ENCODE measurements at regions not wholly inside any gene's neighbourhood (a gene's known extent, or its start where the extent isn't known, plus 50 kb on each side); places are given as distances from the start of the nearest gene placed in this dataset.

GRCh38 chr4:112807083-112807482 lies 170.1 kb downstream of the LARP7 start:
- TF ChIP-seq ZFX (IDR thresholded peaks at IDR 0.05) (no peak), CTCF (conservative IDR thresholded peaks at IDR 0.05) (no peak)
- H3K27ac ChIP-seq: no peak overlapping the region

GRCh38 chr4:112808001-112808400 lies 171.1 kb downstream of the LARP7 start:
- TF ChIP-seq ZFX (IDR thresholded peaks at IDR 0.05): no peak
- TF ChIP-seq CTCF (conservative IDR thresholded peaks at IDR 0.05): no peak
- H3K27ac ChIP-seq: no peak overlapping the region

DNA sequence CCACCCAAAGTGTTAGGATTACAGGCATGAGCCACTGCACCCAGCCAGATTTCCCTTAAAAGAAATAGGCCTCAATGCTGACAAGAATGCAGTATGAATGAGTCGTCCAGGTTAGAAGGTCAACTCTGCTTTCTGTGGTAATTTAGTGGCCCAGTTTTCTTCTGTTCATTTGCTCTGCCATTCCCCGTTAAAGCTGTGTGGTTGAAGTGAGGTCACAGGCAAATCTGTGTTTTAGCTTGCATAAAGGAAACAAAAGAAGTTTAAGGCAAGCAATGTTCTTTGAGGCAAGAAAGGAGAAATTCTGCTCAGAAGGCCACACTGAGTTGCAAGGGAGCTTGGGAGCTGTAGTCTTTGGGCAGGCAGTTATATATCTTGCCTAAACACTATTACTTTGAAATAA lies 176.8 kb downstream of the LARP7 start:
- no peak overlapping the region for H3K27ac ChIP-seq
- no peak for TF ChIP-seq ZFX (IDR thresholded peaks at IDR 0.05)

- TF ChIP-seq ZFX (IDR thresholded peaks at IDR 0.05): no peak
- TF ChIP-seq CTCF (conservative IDR thresholded peaks at IDR 0.05): no peak
- no peak overlapping the region for H3K27ac ChIP-seq
These were observed 181.1 kb downstream of the LARP7 start for GRCh38 chr4:112817933-112818593.

- no peak overlapping the region for H3K27ac ChIP-seq
- TF ChIP-seq CTCF (conservative IDR thresholded peaks at IDR 0.05) (no peak), ZFX (IDR thresholded peaks at IDR 0.05) (no peak)
These were observed 181.6 kb downstream of the LARP7 start for GRCh38 chr4:112818594-112818965.

- TF ChIP-seq CTCF (conservative IDR thresholded peaks at IDR 0.05) (no peak), ZFX (IDR thresholded peaks at IDR 0.05) (no peak)
- no peak overlapping the region for H3K27ac ChIP-seq
These were observed 182.8 kb downstream of the LARP7 start for GRCh38 chr4:112819729-112820128.

- TF ChIP-seq CTCF (conservative IDR thresholded peaks at IDR 0.05): no peak
- TF ChIP-seq ZFX (IDR thresholded peaks at IDR 0.05): no peak
- H3K27ac ChIP-seq: no peak overlapping the region
These were observed 186.2 kb downstream of the LARP7 start for GRCh38 chr4:112823156-112823555.

GRCh38 chr4:112823606-112824005 lies 186.7 kb downstream of the LARP7 start:
- no peak overlapping the region for H3K27ac ChIP-seq
- no peak for TF ChIP-seq ZFX (IDR thresholded peaks at IDR 0.05)
- no peak for TF ChIP-seq CTCF (conservative IDR thresholded peaks at IDR 0.05)
